Neural crest cell (in vitro differentiated cells): ENCODE measurements at regions not wholly inside any gene's neighbourhood (a gene's known extent, or its start where the extent isn't known, plus 50 kb on each side); places are given as distances from the start of the nearest gene placed in this dataset.
A peak's percentile ranks its signal among the peaks of the same experiment; 100 is the strongest.

Experiments used
- DNase-seq: peaks from one replicate; pipeline ENCODE4 v3.0.0; 2021; ENCODE audit warnings: low read depth, mixed read lengths, low spot score
- H3K27ac Mint-ChIP-seq: one replicate; pipeline ENCODE4 v1.8.0; 2021; ENCODE audit warnings: mild to moderate bottlenecking, mixed read lengths; ENCODE audit not compliant: unreplicated experiment
- H3K27me3 Mint-ChIP-seq: 2 replicates; pipeline ENCODE4 v1.8.0; 2021; ENCODE audit warnings: low read depth, mild to moderate bottlenecking, mixed read lengths
- H3K36me3 Mint-ChIP-seq: 2 replicates; pipeline ENCODE4 v1.8.0; 2021; ENCODE audit warnings: low read depth, mild to moderate bottlenecking, mixed read lengths
- H3K4me1 Mint-ChIP-seq: 2 replicates; pipeline ENCODE4 v1.8.0; 2021; ENCODE audit warnings: mixed read lengths
- H3K4me3 Mint-ChIP-seq: one replicate; pipeline ENCODE4 v1.8.0; 2021; ENCODE audit warnings: mild to moderate bottlenecking, mixed read lengths
- H3K9me3 Mint-ChIP-seq: 2 replicates; pipeline ENCODE4 v1.8.0; 2021; ENCODE audit warnings: mixed read lengths
- CTCF ChIP-seq: fragments of 200-600 bp; sonication (generic); conservative IDR thresholded peaks from 2 replicates; pipeline ENCODE4 v1.5.0; 2021; ENCODE audit warnings: antibody characterized with exemption, mild to moderate bottlenecking

GRCh38 chr6:134529305-134529704 lies 211.4 kb upstream of the SGK1 start:
- Mint-ChIP-seq H3K27ac (peak overlapping the region; percentile 66), H3K27me3 (no peaks in the 10 kb centered on the region), H3K4me3 (no peak overlapping the region), H3K36me3 (peaks cover 2% of the 10 kb centered on the region), H3K9me3 (no peaks in the 10 kb centered on the region), H3K4me1 (peaks cover 16% of the 10 kb centered on the region)
- TF ChIP-seq CTCF = no peak
- DNase-seq = no peak

GRCh38 chr6:134527108-134527787 lies 209.3 kb upstream of the SGK1 start:
- no peak overlapping the region for H3K4me3 Mint-ChIP-seq
- no peaks in the 10 kb centered on the region for H3K9me3 Mint-ChIP-seq
- H3K27me3 Mint-ChIP-seq = no peaks in the 10 kb centered on the region
- no peak overlapping the region for H3K27ac Mint-ChIP-seq
- H3K4me1 Mint-ChIP-seq = peaks cover 16% of the 10 kb centered on the region
- H3K36me3 Mint-ChIP-seq = peaks cover 2% of the 10 kb centered on the region
- DNase-seq = no peak
- TF ChIP-seq CTCF = no peak

- DNase-seq = no peak
- no peak for TF ChIP-seq CTCF
- Mint-ChIP-seq H3K27ac (no peak overlapping the region), H3K36me3 (peaks cover 2% of the 10 kb centered on the region), H3K9me3 (no peaks in the 10 kb centered on the region), H3K4me1 (peaks cover 22% of the 10 kb centered on the region), H3K4me3 (no peak overlapping the region), H3K27me3 (no peaks in the 10 kb centered on the region)
Observed at GRCh38 chr6:134525190-134525868, 207.4 kb upstream of the SGK1 start.

GRCh38 chr6:134523903-134524650 lies 206.2 kb upstream of the SGK1 start:
- Mint-ChIP-seq H3K4me3 (no peak overlapping the region), H3K27ac (no peak overlapping the region), H3K4me1 (peaks cover 26% of the 10 kb centered on the region), H3K27me3 (no peaks in the 10 kb centered on the region), H3K9me3 (no peaks in the 10 kb centered on the region), H3K36me3 (no peaks in the 10 kb centered on the region)
- no peak for TF ChIP-seq CTCF
- no peak for DNase-seq

- no peak for TF ChIP-seq CTCF
- no peaks in the 10 kb centered on the region for H3K36me3 Mint-ChIP-seq
- no peaks in the 10 kb centered on the region for H3K27me3 Mint-ChIP-seq
- no peaks in the 10 kb centered on the region for H3K9me3 Mint-ChIP-seq
- DNase-seq = no peak
- H3K4me3 Mint-ChIP-seq = no peak overlapping the region
- no peak overlapping the region for H3K27ac Mint-ChIP-seq
- H3K4me1 Mint-ChIP-seq = peaks cover 26% of the 10 kb centered on the region
Observed at GRCh38 chr6:134523051-134523450, 205.1 kb upstream of the SGK1 start.
